Type B pancreatic cell (in vitro differentiated cells): ENCODE measurements at regions not wholly inside any gene's neighbourhood (a gene's known extent, or its start where the extent isn't known, plus 50 kb on each side); places are given as distances from the start of the nearest gene placed in this dataset.

Experiments
- DNase-seq: peaks from one replicate; pipeline ENCODE4 v3.0.0; 2021; ENCODE audit warnings: mixed read lengths; ENCODE audit not compliant: unreplicated experiment; ENCODE audit errors: extremely low spot score
- H3K27ac Mint-ChIP-seq: 2 replicates; pipeline ENCODE4 v1.8.0; 2021; ENCODE audit warnings: mild to moderate bottlenecking, mixed read lengths
- H3K27me3 Mint-ChIP-seq: 2 replicates; pipeline ENCODE4 v1.8.0; 2021; ENCODE audit warnings: mixed read lengths
- H3K36me3 Mint-ChIP-seq: 2 replicates; pipeline ENCODE4 v1.8.0; 2021; ENCODE audit warnings: mixed read lengths
- H3K4me1 Mint-ChIP-seq: one replicate; pipeline ENCODE4 v1.8.0; 2021; ENCODE audit warnings: mixed read lengths; ENCODE audit not compliant: unreplicated experiment
- H3K4me3 Mint-ChIP-seq: 2 replicates; pipeline ENCODE4 v1.8.0; 2021; ENCODE audit warnings: mild to moderate bottlenecking, mixed read lengths
- H3K9me3 Mint-ChIP-seq: 2 replicates; pipeline ENCODE4 v1.8.0; 2021; ENCODE audit warnings: mixed read lengths
- TF ChIP-seq, protein P1 (sequence below): fragments of 200-600 bp; sonication (generic); conservative IDR thresholded peaks from 2 replicates; pipeline ENCODE4 v1.5.0; 2021; ENCODE audit warnings: antibody characterized with exemption, mild to moderate bottlenecking

- H3K4me3 Mint-ChIP-seq = no peak overlapping the region
- no peak for DNase-seq
- no peaks in the 10 kb centered on the region for H3K27me3 Mint-ChIP-seq
- H3K4me1 Mint-ChIP-seq = peaks cover 5% of the 10 kb centered on the region
- H3K36me3 Mint-ChIP-seq = no peaks in the 10 kb centered on the region
- TF ChIP-seq, protein P1, sequence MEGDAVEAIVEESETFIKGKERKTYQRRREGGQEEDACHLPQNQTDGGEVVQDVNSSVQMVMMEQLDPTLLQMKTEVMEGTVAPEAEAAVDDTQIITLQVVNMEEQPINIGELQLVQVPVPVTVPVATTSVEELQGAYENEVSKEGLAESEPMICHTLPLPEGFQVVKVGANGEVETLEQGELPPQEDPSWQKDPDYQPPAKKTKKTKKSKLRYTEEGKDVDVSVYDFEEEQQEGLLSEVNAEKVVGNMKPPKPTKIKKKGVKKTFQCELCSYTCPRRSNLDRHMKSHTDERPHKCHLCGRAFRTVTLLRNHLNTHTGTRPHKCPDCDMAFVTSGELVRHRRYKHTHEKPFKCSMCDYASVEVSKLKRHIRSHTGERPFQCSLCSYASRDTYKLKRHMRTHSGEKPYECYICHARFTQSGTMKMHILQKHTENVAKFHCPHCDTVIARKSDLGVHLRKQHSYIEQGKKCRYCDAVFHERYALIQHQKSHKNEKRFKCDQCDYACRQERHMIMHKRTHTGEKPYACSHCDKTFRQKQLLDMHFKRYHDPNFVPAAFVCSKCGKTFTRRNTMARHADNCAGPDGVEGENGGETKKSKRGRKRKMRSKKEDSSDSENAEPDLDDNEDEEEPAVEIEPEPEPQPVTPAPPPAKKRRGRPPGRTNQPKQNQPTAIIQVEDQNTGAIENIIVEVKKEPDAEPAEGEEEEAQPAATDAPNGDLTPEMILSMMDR = no peak
- H3K9me3 Mint-ChIP-seq = no peaks in the 10 kb centered on the region
- no peak overlapping the region for H3K27ac Mint-ChIP-seq
Measured at GRCh38 chr12:24044941-24045703, 95.7 kb upstream of the SOX5 start.

- H3K36me3 Mint-ChIP-seq = no peaks in the 10 kb centered on the region
- no peaks in the 10 kb centered on the region for H3K9me3 Mint-ChIP-seq
- H3K4me3 Mint-ChIP-seq = no peak overlapping the region
- DNase-seq = no peak
- peaks cover 5% of the 10 kb centered on the region for H3K4me1 Mint-ChIP-seq
- TF ChIP-seq, protein P1 = no peak
- H3K27ac Mint-ChIP-seq = no peak overlapping the region
- no peaks in the 10 kb centered on the region for H3K27me3 Mint-ChIP-seq
Measured at GRCh38 chr12:24042651-24043050, 93.2 kb upstream of the SOX5 start.

- TF ChIP-seq, protein P1 = no peak
- peaks cover 4% of the 10 kb centered on the region for H3K4me1 Mint-ChIP-seq
- no peak overlapping the region for H3K27ac Mint-ChIP-seq
- no peaks in the 10 kb centered on the region for H3K9me3 Mint-ChIP-seq
- no peak overlapping the region for H3K4me3 Mint-ChIP-seq
- no peaks in the 10 kb centered on the region for H3K27me3 Mint-ChIP-seq
- H3K36me3 Mint-ChIP-seq = no peaks in the 10 kb centered on the region
- no peak for DNase-seq
Measured at GRCh38 chr12:24039113-24039525, 89.6 kb upstream of the SOX5 start.

DNA sequence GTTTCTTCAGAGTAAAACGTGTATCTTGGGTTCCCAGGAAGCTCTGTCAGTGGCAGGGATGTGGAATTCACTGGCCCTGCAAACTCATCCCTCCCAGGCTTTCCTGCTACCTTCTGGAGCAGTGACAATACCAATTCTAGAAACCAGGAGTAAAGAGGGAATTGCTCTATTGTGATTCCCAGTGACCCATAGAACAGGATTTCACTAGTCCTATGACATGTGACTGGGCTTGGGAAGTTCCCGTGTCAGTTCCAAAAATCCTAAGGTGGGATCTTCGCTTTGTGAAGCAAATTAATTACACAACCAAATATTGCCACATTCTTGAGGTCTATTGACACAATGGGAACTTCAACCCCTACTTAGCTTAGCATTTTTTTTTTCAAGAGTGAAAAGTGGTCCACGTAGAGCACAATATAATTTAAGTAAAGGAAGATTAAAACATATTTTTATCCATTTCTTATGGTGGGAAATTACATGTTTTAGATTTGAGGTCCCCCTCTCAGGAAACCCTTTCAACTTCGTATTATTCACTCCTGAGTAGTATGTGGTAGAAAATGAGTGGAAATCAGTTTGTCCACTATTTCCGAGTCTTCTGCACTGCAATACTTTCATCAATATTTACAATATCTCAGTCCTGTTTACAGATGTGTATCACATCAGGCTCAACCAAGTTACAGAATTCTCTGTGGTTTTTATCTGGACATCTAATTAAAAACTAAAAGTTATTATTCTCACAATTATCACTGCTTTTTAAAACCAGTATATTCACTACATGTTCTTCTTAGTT is 88.9 kb upstream of the SOX5 start:
- H3K4me1 Mint-ChIP-seq = peaks cover 4% of the 10 kb centered on the region
- H3K36me3 Mint-ChIP-seq = no peaks in the 10 kb centered on the region
- no peak for DNase-seq
- TF ChIP-seq, protein P1 = no peak
- no peak overlapping the region for H3K4me3 Mint-ChIP-seq
- H3K27ac Mint-ChIP-seq = no peak overlapping the region
- no peaks in the 10 kb centered on the region for H3K9me3 Mint-ChIP-seq
- no peaks in the 10 kb centered on the region for H3K27me3 Mint-ChIP-seq

GRCh38 chr12:24036438-24037216 is 87.2 kb upstream of the SOX5 start:
- Mint-ChIP-seq H3K36me3 (no peaks in the 10 kb centered on the region), H3K27me3 (no peaks in the 10 kb centered on the region), H3K4me1 (peaks cover 4% of the 10 kb centered on the region), H3K27ac (no peak overlapping the region), H3K9me3 (no peaks in the 10 kb centered on the region), H3K4me3 (no peak overlapping the region)
- TF ChIP-seq, protein P1 = no peak
- no peak for DNase-seq
